ENCODE measurements at regions not wholly inside any gene's neighbourhood (a gene's known extent, or its start where the extent isn't known, plus 50 kb on each side); places are given as distances from the start of the nearest gene placed in this dataset.

GRCh38 chr2:186273953-186274352 is 212.1 kb upstream of the ZC3H15 start:
- TF ChIP-seq CTCF (IDR thresholded peaks at IDR 0.05) (no peak), POLR2A (IDR thresholded peaks at IDR 0.05) (no peak), POLR2AphosphoS5 (IDR thresholded peaks at IDR 0.05) (no peak), EP300 (IDR thresholded peaks at IDR 0.05) (no peak)
